ENCODE measurements at regions not wholly inside any gene's neighbourhood (a gene's known extent, or its start where the extent isn't known, plus 50 kb on each side); places are given as distances from the start of the nearest gene placed in this dataset.

DNA sequence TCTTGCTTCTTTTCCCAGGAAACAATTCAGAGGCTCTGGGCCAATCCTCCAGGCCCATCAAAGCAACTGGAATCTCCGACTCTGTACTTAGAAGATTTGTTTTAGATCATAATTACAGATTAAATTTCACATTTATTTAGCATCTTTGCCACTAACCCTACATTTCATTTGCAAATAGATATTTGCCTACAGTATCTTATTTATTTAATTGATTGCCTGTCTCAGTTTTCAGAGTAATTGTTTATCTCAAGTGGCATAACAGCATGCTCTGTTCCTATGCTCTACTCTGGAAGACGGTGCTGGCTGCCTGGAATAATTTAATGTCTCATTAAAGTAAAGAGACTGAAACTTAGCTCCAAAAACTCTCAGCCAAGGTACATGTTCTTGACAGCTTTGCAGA lies 213.4 kb downstream of the HNMT start (continued):
- TF ChIP-seq, protein P1, sequence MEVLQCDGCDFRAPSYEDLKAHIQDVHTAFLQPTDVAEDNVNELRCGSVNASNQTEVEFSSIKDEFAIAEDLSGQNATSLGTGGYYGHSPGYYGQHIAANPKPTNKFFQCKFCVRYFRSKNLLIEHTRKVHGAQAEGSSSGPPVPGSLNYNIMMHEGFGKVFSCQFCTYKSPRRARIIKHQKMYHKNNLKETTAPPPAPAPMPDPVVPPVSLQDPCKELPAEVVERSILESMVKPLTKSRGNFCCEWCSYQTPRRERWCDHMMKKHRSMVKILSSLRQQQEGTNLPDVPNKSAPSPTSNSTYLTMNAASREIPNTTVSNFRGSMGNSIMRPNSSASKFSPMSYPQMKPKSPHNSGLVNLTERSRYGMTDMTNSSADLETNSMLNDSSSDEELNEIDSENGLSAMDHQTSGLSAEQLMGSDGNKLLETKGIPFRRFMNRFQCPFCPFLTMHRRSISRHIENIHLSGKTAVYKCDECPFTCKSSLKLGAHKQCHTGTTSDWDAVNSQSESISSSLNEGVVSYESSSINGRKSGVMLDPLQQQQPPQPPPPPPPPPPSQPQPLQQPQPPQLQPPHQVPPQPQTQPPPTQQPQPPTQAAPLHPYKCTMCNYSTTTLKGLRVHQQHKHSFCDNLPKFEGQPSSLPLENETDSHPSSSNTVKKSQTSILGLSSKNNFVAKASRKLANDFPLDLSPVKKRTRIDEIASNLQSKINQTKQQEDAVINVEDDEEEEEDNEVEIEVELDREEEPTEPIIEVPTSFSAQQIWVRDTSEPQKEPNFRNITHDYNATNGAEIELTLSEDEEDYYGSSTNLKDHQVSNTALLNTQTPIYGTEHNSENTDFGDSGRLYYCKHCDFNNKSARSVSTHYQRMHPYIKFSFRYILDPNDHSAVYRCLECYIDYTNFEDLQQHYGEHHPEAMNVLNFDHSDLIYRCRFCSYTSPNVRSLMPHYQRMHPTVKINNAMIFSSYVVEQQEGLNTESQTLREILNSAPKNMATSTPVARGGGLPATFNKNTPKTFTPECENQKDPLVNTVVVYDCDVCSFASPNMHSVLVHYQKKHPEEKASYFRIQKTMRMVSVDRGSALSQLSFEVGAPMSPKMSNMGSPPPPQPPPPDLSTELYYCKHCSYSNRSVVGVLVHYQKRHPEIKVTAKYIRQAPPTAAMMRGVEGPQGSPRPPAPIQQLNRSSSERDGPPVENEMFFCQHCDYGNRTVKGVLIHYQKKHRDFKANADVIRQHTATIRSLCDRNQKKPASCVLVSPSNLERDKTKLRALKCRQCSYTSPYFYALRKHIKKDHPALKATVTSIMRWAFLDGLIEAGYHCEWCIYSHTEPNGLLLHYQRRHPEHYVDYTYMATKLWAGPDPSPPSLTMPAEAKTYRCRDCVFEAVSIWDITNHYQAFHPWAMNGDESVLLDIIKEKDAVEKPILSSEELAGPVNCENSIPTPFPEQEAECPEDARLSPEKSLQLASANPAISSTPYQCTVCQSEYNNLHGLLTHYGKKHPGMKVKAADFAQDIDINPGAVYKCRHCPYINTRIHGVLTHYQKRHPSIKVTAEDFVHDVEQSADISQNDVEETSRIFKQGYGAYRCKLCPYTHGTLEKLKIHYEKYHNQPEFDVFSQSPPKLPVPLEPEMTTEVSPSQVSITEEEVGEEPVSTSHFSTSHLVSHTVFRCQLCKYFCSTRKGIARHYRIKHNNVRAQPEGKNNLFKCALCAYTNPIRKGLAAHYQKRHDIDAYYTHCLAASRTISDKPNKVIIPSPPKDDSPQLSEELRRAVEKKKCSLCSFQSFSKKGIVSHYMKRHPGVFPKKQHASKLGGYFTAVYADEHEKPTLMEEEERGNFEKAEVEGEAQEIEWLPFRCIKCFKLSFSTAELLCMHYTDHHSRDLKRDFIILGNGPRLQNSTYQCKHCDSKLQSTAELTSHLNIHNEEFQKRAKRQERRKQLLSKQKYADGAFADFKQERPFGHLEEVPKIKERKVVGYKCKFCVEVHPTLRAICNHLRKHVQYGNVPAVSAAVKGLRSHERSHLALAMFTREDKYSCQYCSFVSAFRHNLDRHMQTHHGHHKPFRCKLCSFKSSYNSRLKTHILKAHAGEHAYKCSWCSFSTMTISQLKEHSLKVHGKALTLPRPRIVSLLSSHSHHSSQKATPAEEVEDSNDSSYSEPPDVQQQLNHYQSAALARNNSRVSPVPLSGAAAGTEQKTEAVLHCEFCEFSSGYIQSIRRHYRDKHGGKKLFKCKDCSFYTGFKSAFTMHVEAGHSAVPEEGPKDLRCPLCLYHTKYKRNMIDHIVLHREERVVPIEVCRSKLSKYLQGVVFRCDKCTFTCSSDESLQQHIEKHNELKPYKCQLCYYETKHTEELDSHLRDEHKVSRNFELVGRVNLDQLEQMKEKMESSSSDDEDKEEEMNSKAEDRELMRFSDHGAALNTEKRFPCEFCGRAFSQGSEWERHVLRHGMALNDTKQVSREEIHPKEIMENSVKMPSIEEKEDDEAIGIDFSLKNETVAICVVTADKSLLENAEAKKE (CRISPR knock-in tag; IDR thresholded peaks at IDR 0.05): no peak
- TF ChIP-seq, protein P2, sequence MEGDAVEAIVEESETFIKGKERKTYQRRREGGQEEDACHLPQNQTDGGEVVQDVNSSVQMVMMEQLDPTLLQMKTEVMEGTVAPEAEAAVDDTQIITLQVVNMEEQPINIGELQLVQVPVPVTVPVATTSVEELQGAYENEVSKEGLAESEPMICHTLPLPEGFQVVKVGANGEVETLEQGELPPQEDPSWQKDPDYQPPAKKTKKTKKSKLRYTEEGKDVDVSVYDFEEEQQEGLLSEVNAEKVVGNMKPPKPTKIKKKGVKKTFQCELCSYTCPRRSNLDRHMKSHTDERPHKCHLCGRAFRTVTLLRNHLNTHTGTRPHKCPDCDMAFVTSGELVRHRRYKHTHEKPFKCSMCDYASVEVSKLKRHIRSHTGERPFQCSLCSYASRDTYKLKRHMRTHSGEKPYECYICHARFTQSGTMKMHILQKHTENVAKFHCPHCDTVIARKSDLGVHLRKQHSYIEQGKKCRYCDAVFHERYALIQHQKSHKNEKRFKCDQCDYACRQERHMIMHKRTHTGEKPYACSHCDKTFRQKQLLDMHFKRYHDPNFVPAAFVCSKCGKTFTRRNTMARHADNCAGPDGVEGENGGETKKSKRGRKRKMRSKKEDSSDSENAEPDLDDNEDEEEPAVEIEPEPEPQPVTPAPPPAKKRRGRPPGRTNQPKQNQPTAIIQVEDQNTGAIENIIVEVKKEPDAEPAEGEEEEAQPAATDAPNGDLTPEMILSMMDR (conservative IDR thresholded peaks at IDR 0.05; ENCODE audit: low read depth in 2 of 2): no peak
- TF ChIP-seq POLR2AphosphoS5 (IDR thresholded peaks at IDR 0.05; ENCODE audit: low read depth) (no peak), EZH2phosphoT487 (IDR thresholded peaks at IDR 0.05; ENCODE audit: unreplicated experiment) (no peak), ZNF331 (CRISPR knock-in tag; IDR thresholded peaks at IDR 0.05; ENCODE audit: low read depth) (no peak), EZH2 (IDR thresholded peaks at IDR 0.05; ENCODE audit: low read depth, unreplicated experiment) (no peak)
- TF ChIP-seq, protein P3, sequence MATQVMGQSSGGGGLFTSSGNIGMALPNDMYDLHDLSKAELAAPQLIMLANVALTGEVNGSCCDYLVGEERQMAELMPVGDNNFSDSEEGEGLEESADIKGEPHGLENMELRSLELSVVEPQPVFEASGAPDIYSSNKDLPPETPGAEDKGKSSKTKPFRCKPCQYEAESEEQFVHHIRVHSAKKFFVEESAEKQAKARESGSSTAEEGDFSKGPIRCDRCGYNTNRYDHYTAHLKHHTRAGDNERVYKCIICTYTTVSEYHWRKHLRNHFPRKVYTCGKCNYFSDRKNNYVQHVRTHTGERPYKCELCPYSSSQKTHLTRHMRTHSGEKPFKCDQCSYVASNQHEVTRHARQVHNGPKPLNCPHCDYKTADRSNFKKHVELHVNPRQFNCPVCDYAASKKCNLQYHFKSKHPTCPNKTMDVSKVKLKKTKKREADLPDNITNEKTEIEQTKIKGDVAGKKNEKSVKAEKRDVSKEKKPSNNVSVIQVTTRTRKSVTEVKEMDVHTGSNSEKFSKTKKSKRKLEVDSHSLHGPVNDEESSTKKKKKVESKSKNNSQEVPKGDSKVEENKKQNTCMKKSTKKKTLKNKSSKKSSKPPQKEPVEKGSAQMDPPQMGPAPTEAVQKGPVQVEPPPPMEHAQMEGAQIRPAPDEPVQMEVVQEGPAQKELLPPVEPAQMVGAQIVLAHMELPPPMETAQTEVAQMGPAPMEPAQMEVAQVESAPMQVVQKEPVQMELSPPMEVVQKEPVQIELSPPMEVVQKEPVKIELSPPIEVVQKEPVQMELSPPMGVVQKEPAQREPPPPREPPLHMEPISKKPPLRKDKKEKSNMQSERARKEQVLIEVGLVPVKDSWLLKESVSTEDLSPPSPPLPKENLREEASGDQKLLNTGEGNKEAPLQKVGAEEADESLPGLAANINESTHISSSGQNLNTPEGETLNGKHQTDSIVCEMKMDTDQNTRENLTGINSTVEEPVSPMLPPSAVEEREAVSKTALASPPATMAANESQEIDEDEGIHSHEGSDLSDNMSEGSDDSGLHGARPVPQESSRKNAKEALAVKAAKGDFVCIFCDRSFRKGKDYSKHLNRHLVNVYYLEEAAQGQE (IDR thresholded peaks at IDR 0.05; ENCODE audit: unreplicated experiment): no peak

All from GM23338 (cell line).